ENCODE measurements at regions not wholly inside any gene's neighbourhood (a gene's known extent, or its start where the extent isn't known, plus 50 kb on each side); places are given as distances from the start of the nearest gene placed in this dataset.

DNA sequence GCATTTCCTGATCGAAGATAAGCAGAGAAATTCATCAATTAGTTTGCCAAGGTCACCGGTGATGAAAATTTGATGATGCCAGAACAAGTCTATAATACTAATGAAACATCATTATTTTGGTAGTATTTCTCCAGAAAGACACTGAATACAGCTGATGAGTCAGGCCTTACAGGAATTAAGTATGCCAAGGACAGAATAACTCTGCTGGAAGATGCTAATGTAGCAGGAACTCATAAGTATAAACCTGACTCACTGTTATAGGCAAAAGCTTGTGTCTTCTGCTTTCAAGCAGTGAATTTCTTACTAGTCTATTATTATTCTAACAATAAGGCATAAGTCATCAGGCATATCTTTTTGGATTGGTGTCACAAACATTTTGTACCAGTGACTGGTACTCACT, 1825.1 kb upstream of the IGFBP7 start:
- no peak for FAIRE-seq

DNA sequence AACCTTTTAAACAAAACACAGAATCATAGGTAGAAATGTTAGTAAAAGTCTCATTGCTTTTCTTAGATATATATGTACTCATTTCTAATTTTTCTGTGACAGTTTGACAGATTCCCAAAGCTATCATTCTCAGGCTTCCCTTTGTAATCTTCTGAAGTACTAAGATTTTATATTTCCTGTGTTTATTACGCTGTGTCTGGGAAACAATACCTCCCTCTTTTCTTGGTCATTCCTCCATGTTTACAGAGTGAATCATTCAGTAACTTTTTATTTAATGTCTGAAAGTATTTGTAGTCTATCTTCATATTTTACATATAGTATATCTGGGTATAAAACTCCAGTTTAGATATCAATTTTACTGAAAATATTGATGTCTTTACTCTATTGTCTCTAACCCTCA, 1826.3 kb upstream of the IGFBP7 start:
- no peak for FAIRE-seq
- DNase-seq (ENCODE audit: low spot score): no peak

More for the DNA sequence above, 1825.1 kb upstream of the IGFBP7 start:
- no peak for DNase-seq (ENCODE audit: low spot score)

DNA sequence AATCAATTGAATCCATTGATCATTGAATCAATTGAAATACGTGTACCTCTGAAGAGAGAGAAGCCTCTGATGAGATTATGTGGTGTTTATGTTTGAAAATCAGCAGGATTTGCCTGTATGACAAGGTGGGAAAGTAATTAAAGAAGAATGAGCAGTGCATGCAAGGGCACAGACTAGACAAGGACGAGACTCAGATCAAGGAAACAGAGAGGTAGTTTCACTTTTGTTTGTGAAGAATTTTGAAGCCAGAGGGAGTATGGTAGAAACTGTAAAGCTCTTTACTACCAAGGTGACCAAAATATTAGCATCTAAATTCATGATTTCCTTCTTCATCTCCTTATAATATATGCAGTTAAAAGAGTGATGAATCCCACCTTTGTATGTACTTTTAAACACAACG, 1830.0 kb upstream of the IGFBP7 start:
- no peak for FAIRE-seq
- no peak for DNase-seq (ENCODE audit: low spot score)

DNA sequence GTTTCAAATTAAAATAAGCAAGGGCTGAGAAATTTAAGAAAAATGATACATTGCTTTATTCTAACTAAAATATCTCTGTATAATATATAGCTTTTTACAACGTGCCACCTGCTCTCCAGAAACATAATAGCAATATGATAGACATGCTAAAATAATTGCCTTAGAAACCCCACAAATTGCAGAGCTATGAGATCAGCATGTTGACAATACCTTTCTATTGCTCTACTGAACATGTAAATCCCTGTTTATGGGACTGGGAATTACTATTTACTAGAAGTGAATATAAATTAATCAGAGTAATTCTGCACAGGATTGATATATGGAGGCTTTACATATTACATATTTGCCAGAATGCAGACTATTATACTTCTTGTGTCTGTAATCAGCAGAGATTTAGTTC, 1831.1 kb upstream of the IGFBP7 start:
- no peak for FAIRE-seq
- DNase-seq (ENCODE audit: low spot score): no peak

DNA sequence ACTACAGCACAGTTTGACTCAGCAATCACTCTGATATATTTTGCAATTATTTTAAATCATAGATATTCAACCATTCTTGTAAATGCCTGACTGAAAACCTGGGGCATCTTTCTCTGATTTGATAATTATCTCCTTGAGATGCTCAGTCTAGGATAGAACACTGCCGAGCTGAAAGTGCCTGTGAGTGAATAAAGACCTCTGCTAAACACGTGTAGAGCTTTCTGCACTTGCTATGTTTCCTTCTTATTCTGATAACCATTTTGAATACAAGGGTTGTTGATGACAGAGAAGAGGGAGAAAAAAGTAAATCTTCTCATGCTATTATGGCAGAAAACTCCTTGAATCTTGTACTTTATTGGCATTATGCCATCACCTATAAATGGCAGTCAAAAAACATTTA, 1843.4 kb upstream of the IGFBP7 start:
- DNase-seq (ENCODE audit: low spot score): no peak
- FAIRE-seq: no peak

DNA sequence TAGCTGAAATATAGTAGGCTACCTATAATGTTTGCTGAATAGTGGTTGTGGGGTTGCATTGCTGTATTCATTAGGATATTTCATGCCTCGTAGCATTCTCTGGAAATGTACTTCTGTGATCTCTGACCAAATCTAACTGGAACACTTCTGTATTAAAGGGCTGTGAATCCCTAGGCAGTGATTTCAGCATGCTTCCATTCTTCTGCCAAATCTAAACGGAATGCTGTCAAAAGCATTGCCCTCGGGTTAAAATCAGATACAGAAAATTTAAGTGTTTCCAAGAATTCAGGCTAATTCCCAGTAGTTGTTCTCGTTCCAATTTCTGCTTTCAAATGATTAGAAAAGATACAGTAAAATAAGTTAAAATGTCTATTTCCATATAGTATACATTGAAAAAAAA, 1847.5 kb upstream of the IGFBP7 start:
- DNase-seq (ENCODE audit: low spot score) (no peak), FAIRE-seq (no peak)

DNA sequence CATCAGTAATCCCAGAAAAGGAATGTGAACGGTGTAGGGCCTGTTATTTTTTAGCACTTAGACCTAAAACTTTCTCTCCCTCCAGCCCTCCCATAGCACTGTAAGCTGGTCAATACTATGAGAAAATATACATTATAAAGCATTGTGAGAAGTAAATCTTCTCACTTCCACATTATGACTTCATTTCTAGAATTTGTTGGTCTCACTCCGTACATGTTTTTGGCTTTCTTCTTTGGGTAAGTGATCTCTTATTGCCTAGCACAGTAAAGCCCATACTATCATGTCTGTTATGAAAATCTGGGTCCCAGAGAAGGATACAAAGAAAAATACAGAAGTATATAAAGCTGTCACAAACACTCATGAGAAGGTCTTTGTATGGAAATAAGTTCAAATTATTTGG, 1851.1 kb upstream of the IGFBP7 start:
- no peak for DNase-seq (ENCODE audit: low spot score)
- no peak for FAIRE-seq

DNA sequence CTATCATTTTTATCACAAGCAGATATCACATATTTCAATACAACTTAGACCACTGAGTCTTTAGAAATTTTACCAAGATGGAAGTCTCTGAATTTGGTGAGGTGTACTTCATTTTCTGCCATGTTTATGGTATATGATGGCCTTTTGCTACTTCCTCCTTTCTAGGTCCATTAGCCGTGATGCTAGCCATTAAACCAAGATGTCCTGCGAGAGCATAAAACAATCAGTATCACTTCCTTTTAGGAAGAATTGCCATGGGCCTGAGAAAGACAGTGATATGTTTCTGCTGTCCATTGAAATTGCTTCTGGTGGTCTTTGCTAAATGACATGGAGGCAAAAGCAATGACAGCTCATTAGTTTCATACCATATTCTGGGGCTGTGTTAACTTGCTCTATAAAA, 1851.7 kb upstream of the IGFBP7 start:
- no peak for DNase-seq (ENCODE audit: low spot score)
- no peak for FAIRE-seq

DNA sequence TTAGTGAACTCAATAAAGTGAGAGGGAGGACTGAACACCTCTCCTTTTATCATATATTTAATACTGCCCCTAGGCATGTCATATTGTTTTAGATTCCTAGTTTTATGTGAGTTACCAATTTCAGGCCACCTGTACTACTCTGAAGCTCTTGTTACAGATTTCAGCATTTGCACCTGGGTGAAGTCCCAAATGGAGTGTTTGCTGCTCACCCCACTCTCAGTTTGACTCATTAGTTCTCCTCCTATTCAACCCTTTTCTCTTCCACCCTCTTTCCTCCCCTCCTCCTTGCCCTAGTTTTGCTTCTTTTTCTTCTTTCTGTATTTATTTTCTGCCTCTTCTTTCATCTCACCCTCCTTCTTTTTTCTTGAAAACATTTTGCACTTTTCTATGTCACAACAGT, 1852.2 kb upstream of the IGFBP7 start:
- no peak for DNase-seq (ENCODE audit: low spot score)
- no peak for FAIRE-seq

DNA sequence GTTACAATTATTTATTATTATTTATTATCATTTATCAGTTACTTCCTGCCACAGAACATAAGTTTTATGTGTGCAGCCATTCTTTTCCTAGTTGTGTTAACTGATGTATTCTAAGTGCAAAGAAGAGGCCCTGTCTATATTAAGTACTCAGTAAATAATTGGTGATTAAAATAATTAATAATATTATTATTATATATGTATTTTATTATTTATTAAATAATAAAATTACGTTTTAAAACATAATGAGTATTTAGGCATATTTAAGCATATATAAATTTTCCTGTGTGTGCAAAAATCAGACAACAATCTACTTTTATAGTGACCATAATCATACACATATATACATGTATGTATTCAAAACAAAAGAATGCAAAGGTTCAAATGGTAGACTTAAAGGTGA, 1871.6 kb upstream of the IGFBP7 start:
- FAIRE-seq (no peak), DNase-seq (ENCODE audit: low spot score) (no peak)

DNA sequence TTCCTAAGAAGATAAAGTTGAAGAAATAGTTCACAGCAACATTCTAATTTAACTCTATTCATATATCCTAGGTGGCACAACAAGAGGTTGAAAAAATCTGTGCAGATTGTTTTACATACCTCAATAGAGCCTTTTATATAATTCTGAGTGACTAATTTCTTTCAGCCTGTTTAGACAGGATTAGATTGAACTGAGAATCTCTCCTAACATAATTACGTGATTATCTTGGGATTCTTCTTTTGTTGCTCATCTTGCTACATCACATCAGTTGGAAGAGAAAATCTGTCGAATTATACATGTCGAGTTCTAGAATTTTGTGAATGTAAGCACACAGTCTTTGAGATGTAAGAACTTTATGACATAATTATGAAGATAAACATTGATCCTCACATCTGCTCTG, 1873.7 kb upstream of the IGFBP7 start:
- DNase-seq (ENCODE audit: low spot score): no peak
- no peak for FAIRE-seq

DNA sequence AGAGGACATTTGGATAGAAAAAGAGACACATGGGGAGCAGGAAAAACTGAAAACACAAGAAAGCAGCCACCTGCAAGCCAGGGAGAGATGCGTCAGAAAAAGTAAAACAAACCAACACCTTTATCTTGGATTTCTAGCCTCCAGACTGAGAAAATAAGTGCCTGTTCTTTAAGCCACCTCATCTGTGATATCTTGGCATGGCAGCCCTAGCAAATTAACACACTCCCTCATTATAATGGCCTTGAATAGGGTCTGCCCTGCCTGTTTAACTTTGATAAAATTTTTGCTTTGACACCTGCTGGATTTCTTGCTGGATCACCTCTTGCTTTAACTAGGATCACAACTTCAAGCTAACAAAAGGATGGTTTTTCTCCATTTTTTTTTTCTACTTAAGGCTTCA, 1892.0 kb upstream of the IGFBP7 start:
- no peak for FAIRE-seq
- DNase-seq (ENCODE audit: low spot score): no peak

DNA sequence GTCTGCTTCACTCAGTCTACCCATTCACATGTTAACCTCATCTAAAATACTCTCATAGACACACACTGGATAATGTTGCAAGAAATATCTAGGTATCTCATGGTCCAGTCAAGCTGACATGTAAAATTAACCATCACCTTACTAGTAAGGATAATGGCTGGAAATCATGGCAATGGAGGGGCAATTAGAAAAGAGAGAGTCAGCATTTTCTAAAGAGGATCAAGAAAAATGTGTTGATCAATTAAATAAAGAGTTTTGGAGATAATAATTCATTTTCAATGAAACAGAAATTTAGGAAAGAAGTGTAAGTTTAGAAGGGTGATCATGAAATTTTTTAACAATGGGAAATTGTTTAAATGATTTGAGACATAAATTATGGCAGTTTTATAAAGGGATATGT, 1914.1 kb upstream of the IGFBP7 start:
- FAIRE-seq: no peak
- DNase-seq (ENCODE audit: low spot score): no peak

DNA sequence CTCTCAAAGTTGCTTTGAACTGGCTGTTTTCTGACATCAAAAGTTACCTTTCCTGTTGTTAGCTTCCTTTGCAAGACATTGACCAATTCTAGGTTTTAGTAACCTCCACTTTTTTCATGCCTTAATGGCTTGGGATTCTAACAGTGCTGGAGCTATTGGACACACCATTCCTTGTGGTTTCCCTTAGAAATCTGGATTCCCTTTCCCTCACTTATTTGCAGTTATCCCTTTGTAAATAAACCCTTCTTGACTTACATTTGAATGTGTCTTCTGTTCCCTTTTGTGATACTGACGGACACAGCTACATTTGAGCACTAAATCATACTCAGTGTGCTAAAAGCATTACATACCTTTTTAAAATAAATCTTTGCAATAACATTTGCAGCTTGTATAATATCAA, 1927.6 kb upstream of the IGFBP7 start:
- DNase-seq (ENCODE audit: low spot score) (no peak), FAIRE-seq (no peak)

DNA sequence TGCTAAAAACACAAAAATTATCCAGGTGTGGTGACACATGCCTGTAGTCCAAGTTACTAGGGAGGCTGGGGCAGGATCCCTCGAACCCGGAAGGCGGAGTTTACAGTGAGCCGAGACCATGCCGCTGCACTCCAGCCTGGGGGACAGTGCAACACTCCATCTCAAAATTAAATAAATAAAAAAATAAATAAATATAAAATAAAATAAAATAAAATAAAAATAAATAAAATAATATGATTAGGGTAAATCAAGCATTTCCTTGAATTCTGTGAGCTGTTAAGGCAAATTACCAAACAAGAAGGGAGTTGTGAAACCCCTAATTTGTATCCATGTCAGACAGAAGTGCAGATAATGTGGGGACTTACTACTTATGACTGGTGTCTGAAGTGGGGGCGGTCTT, 1928.9 kb upstream of the IGFBP7 start:
- no peak for DNase-seq (ENCODE audit: low spot score)
- no peak for FAIRE-seq

DNA sequence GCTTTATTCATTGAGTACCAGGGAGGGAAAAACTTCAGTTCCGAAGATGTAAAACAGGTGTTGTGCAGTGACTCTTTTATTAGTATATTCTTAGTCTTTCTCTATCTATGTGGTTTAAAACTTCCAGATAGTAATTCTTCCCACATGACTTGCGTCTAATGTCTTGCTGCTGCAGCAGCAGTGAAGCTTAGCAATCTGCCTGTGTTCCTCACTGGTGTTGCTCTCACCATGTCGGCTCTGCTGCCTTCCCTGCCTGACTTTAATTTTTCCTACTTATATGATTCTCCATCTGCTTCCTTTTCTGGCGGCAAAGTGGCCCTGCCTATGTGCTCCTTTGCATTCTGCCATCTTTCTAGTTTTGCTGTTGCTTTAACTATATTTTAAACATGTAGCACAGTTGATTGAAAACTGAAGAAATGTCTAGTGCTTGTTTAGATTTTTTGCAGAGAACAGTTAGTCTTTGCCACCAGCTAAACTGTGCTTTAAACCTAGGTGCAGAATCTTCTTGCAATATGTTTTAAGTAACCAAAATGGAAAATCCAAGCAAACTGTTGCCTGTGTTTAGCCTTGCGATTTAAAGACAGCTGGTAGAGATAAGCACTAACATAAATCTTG, 1934.2 kb upstream of the IGFBP7 start:
- FAIRE-seq (no peak), DNase-seq (ENCODE audit: low spot score) (no peak)

DNA sequence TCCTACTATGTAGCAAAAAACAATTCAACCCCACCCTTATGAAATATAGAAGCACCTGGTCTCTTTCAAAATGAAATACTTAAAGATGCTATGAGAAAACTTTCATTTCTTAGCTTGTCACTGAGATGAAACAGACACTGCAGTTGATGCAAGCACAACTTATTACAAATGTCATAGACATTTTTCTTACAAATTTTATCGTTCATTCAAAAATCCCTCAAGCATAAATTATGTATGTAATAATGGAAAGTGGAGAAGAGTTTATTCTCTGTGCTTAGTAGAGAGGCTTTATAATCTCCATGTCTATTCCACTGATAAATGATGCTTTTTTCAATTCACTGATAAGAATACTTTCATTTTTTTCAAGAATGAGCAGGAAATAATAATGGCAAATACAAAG, 1943.9 kb upstream of the IGFBP7 start:
- FAIRE-seq (no peak), DNase-seq (ENCODE audit: low spot score) (no peak)

DNA sequence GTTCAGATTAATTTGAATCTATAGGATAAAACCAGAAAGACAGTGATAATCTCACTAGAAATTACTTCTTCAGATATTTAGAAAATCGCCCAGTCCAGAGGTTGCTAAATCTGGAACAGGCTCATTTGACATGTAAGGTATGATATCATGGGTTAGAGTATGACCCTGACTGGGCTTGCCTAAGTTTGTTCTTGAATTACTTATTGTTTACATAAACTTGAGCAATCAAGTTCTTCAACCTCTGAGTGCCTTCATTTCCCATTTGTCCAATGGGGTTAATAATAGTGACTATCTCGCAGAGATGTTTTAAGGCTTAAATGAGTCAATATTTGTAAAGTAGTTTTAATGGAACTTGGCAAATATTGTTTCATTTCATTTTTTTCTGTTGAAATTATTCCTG, 1947.6 kb upstream of the IGFBP7 start:
- FAIRE-seq (no peak), DNase-seq (ENCODE audit: low spot score) (no peak)

DNA sequence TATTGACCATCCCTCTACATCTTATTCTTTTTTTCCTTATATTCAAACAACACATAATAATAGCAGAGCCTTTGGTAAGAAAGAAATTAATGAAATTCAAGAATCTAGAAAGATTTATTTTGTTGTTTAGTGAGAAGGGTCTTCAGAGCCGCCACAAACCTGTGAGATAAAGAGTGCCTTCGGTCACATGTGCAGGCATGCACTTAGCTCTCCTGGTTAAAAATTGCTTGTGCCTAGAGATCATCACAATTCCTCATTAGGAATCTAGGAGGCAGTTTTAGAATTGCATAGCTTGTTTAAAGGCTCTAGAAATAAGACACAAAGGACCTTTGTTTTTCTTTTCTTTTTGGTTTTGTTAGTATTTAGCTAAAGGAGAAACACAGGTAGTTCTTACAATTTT, 1948.4 kb upstream of the IGFBP7 start:
- DNase-seq (ENCODE audit: low spot score): no peak

DNA sequence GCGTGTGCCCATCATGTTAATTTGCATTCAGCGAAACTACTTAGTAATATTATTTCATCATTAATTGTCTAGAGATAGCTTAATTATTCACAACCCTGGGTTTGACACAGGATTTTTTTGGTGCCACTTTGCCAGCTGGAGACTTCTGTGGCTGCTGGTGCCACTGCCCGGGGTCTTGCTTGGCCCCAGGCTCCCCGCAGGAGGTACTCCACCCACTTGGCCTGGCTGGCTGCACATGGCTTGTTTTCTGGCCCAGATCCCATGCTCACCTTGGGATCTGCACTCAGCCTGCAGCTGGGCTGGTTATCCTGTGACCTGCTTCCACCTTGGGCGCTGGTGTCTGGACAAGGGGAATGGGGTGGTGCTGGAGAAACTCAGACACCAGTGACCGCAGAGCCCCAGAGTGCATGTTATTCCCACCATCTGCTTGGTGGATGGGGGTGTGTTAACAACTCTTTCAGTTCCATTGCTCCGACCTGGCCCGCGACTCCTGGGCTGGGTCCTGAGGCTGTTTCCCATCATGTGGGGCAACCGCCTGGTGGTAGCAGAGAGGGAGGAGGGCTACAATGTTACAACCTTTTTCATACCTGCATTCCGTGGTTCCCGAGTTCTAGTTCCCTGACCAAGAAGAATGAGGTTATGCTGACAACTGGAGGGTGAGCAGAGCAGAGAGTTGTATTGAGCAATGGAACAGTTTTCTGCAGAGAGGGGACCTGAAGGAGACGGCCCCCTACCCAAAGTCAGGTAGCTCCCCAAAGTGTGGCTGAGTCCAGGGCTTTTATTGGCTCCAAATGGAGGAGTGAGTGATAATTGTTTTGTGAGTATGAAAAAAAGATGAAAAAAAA, 1950.0 kb upstream of the IGFBP7 start:
- FAIRE-seq (no peak), DNase-seq (ENCODE audit: low spot score) (no peak)

More for the DNA sequence above, 1948.4 kb upstream of the IGFBP7 start:
- no peak for FAIRE-seq

DNA sequence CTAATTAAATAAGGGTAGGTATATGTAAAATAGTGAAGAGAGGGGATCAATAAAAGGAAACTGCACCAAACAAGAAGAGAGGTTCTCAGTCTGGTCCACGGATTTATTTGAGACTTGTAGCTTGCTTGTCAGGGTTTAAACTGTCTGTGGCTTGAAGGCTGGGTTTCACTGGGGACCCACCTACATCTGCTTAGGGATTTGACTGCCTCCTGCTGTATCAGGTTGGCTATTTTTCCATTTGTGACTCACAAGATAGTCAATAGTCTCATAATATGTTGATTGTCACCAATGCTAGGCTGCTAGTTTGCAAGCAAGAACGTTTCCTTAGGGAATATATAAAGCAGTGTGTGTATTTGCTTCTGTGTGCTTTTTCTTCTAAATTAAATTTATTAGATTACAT, 1950.7 kb upstream of the IGFBP7 start:
- no peak for FAIRE-seq

DNA sequence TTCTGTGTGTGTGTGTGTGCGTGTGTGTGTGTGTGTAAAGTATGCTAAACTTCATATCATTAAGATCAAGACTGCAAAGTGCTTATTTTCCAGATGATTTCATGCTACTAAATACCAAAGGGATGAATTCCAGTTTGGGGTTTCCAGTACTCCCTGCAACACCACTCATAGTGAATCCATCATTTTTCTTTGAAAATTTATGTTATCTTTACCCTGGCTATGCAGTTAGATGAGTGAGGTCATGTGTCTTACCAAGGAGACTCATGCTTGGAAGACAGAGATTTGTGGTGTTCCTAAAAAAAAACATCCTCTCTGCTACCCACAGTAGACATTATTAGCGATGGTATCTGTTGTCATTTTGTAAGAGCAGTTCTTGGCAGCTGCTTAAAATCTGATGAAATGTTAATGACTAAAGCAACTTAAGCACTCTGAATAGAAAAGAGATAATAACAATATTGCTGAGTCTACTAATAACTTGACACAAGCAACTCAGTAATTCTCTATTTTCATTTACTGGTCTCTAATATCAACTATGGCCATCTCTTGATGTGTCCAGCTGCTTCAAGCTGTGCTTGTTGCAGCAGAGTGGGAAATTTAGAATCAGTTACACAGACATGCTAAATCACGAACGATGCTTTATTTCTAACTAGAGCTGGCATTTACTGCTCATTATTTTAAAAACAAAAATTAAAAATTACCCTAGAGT, 1953.0 kb upstream of the IGFBP7 start:
- DNase-seq (ENCODE audit: low spot score) (no peak), FAIRE-seq (no peak)

More for the DNA sequence above, 1950.7 kb upstream of the IGFBP7 start:
- DNase-seq (ENCODE audit: low spot score): no peak
